ENCODE measurements at regions not wholly inside any gene's neighbourhood (a gene's known extent, or its start where the extent isn't known, plus 50 kb on each side); places are given as distances from the start of the nearest gene placed in this dataset.
"Not testable (repeated sequence)": the region's sequence is repeated elsewhere in the genome, so short reads cannot be mapped to it uniquely, and the experiment has no call there.

DNA sequence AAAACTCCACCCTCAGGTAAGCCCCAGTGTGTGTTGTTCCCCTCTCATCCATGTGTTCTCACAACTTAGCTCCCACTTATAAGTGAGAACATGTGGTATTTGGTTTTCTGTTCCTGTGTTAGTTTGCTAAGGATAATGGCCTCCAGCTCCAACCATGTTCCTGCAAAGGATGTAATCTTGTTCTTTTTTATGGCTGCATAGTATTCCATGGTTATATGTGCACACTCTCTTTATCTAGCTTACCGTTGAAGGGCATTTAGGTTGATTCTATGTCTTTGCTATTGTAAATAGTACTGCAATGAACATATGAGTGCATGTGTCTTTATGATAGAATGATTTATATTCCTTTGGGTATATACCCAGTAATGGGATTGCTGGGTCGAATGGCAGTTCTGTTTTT is 124.4 kb upstream of the RANBP3L start:
- DNase-seq, result not testable (repeated sequence)

- no peak for DNase-seq
Measured at GRCh38 chr5:36435516-36435915, 133.8 kb upstream of the RANBP3L start.

DNA sequence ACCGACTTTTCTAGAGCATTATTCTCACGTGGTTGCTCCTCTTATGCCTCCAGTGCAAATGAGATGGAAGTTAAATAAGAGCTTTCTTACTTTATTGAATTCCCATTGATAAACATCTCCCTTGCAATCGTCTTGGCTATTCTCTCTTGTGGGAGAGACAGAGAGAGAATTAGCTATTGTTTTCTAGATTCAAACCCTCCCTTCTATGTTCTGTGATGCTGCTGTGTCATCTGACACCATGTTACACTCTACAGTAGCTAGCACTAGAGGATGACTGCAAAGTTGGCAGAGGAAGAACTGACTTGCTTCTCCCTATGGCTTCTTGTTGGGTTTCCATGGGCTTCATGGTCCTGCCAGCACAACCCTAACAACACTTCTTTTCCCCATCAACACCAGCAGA is 134.6 kb upstream of the RANBP3L start:
- DNase-seq, result no peak

GRCh38 chr5:36438765-36439561 is 137.3 kb upstream of the RANBP3L start:
- DNase-seq, result peak in 7 of 14 donors; percentile 10 to 71 (median 25)

- no peak for DNase-seq
Measured at GRCh38 chr5:36440300-36440699, 138.6 kb upstream of the RANBP3L start.

DNA sequence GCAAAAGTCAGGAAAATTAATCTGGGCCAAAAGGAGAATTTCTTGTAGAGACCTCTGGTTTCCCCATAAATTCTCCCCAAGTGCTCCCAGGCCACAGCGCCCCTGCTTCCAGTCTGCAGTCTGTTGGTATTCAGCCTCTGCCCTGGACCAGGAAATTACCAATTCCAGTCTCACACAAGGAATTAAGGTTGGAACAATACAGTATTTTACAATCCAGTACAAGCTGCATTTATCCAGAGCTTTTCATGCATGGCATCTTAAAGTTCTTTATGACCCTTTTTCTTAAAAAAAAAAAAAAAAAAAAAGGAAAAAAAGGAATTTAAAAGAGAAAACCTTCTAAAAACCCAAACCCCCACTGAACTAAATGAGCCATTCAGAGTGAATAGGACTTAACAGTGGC is 139.6 kb upstream of the RANBP3L start:
- DNase-seq, result peak in 2 of 14 donors; percentile 19 to 21

DNA sequence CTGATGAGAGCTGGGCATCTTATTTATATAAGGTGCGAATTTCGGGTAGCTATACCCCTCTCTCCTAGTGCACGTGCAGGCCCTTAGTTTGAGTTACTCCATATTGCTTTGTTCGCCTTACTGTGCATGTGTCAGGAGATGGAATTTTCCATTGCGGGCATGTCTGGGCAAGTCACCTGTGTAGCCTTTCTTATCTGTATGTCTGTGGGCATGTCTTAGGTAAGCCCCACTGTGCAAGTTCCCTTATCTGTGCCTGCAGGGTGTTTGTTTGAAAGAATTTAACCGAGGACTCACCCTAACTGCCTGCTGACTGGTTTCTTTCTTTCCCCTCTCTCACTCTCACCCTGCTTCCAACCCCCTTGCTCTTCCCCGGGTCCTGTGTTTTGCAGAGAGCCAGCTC is 140.7 kb upstream of the RANBP3L start:
- DNase-seq, result no peak

GRCh38 chr5:36442796-36443195 is 141.1 kb upstream of the RANBP3L start:
- DNase-seq, result no peak

DNA sequence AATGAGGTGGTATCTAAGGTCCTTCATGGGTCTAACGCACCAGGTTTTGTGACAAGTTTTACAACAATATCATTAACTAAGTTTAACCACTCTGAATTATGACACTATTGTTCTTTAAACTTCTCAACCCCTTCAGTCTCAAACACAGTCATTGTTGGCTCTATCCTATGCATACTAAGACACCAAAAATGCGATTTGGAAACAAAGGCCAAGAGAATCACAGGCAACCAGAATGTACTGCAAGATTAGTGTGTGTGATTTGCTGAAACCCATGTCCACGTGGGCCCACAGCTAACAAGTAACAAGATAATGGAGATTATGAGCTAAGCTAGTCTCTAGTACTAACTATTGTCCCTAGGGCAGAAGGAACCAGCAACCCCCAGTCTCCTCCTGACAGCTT is 142.2 kb upstream of the RANBP3L start:
- DNase-seq, result no peak

DNA sequence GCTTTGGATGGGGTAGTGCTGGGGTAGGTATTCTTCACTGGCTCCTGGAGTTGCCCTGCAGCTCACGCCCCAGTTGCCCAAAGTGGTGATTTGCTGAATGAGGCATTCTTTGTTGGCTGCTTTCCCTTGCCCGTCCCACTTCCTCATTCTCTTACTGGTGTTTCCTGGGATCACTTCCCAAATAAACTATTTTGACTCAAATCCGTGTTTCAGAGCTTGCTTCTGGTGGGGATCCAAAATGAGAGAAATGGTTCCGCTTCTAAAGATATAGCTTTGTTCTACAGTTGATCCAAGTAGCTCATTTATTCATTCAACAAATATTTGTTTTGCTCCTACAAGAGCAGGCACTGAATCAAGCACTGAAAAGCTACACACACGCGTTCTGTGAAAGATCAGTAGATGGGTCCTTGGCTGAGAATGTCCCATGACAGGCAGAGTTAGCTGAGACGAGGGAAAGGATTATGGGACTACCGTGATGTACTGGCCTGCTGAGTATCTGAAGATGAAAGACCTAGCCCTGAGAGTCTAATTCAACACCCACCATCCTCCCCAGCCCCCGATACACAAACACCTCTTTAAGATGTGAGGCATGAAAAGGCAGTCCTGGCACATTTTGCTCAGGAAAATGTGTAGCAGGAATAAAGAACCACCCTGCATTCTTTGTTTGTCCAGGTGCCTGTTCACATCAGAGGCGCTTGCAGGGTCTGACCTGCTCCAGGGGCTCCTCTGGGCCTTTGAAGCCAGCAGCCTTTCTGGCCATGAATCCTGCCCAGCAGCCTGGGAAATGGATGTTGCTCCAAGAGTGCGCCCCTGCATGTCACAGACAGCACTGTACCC is 143.1 kb upstream of the RANBP3L start:
- DNase-seq, result peak in 6 of 14 donors; percentile 10 to 48 (median 26)

DNA sequence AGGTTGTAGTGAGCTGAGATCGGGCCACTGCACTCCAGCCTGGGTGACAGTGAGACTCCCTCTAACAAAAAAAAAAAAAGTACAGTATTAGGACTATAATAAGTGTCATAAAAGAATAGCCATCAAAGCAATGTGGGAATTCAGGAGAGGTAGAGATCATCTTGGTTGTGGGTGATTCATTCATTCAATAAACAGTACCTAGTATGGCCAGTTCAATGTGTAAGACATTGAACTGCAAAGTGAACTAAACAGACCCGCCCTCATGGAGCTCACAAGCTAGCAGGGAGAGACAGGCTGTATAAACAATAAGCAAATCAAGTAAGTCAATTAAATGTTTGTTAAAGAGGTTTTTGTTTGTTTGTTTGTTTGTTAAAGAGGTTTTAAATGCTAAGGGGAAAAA is 146.1 kb upstream of the RANBP3L start:
- no peak for DNase-seq

DNA sequence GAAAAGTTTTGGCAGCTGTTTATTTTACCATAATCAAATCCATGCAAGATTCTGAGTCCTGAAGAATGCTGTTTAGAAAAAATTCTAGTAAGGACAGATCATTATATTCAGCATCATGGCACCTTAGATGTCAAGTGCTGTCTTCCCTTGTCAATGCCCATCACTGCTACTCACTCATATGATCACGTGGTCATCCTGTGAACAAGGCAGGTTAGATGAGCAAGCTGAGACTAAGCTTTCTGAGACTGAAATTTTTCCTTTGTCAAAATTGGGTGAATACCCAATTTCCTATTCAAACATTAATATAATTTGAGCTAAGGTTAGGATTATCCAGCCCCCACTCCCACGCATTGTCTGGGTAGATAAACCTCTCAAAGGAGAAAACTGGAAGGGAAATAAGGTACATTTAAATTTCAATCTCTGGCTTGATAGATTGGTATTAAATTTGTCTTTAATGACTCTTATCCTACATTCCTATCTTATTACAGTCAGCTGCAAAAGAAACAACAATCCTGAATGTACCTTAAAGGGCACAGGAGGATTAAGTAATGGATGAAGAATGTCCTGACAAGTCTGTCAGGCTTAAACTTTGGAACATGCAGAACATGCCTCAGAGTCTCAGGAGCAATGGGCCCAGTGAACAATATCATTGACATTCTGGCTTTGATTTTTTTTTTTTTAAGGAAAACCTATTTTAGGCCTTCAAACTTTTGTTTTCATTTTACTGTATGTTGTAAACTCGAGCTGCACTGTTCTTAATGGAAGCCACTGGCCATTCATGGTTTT is 148.7 kb upstream of the RANBP3L start:
- no peak for DNase-seq

GRCh38 chr5:36452424-36453006 is 150.8 kb upstream of the RANBP3L start:
- DNase-seq, result no peak

GRCh38 chr5:36457511-36458270 is 148.7 kb upstream of the SLC1A3 start:
- no peak for DNase-seq

- no peak for DNase-seq
Measured at GRCh38 chr5:36458746-36459145, 147.7 kb upstream of the SLC1A3 start.

- DNase-seq, result no peak
Measured at GRCh38 chr5:36459176-36460135, 146.9 kb upstream of the SLC1A3 start.

GRCh38 chr5:36462295-36463021 is 143.9 kb upstream of the SLC1A3 start:
- DNase-seq, result no peak

GRCh38 chr5:36475942-36476341 is 130.5 kb upstream of the SLC1A3 start:
- not testable (repeated sequence) for DNase-seq

GRCh38 chr5:36478646-36479317 is 127.6 kb upstream of the SLC1A3 start:
- no peak for DNase-seq
